ENCODE measurements at regions not wholly inside any gene's neighbourhood (a gene's known extent, or its start where the extent isn't known, plus 50 kb on each side); places are given as distances from the start of the nearest gene placed in this dataset.

GRCh38 chr11:110832539-110832938, 120.3 kb upstream of the ARHGAP20 start:
- H3K27ac ChIP-seq = no peak overlapping the region
- no peaks in the 10 kb centered on the region for H3K9me3 ChIP-seq (ENCODE audit: severe bottlenecking)
- no peak overlapping the region for H3K4me3 ChIP-seq (ENCODE audit: low read depth, low read length)
- no peak for TF ChIP-seq CTCF (IDR thresholded peaks at IDR 0.05; ENCODE audit: low read depth, low read length)
- no peak for DNase-seq
- no peaks in the 10 kb centered on the region for H3K36me3 ChIP-seq
- no peaks in the 10 kb centered on the region for H3K27me3 ChIP-seq (ENCODE audit: insufficient read depth, low read depth, severe bottlenecking)

GRCh38 chr11:110832080-110832479, 119.8 kb upstream of the ARHGAP20 start:
- no peak for DNase-seq
- H3K36me3 ChIP-seq = no peaks in the 10 kb centered on the region
- no peaks in the 10 kb centered on the region for H3K27me3 ChIP-seq (ENCODE audit: insufficient read depth, low read depth, severe bottlenecking)
- no peak overlapping the region for H3K27ac ChIP-seq
- TF ChIP-seq CTCF (IDR thresholded peaks at IDR 0.05; ENCODE audit: low read depth, low read length) = no peak
- H3K9me3 ChIP-seq (ENCODE audit: severe bottlenecking) = no peaks in the 10 kb centered on the region
- no peak overlapping the region for H3K4me3 ChIP-seq (ENCODE audit: low read depth, low read length)

GRCh38 chr11:110830747-110831146, 118.5 kb upstream of the ARHGAP20 start:
- no peak for DNase-seq
- H3K9me3 ChIP-seq (ENCODE audit: severe bottlenecking) = no peaks in the 10 kb centered on the region
- H3K27ac ChIP-seq = no peak overlapping the region
- H3K27me3 ChIP-seq (ENCODE audit: insufficient read depth, low read depth, severe bottlenecking) = no peaks in the 10 kb centered on the region
- H3K4me3 ChIP-seq (ENCODE audit: low read depth, low read length) = no peak overlapping the region
- TF ChIP-seq CTCF (IDR thresholded peaks at IDR 0.05; ENCODE audit: low read depth, low read length) = no peak
- H3K36me3 ChIP-seq = no peaks in the 10 kb centered on the region

GRCh38 chr11:110830344-110830743, 118.1 kb upstream of the ARHGAP20 start:
- Histone ChIP-seq H3K9me3 (ENCODE audit: severe bottlenecking) (no peaks in the 10 kb centered on the region), H3K27me3 (ENCODE audit: insufficient read depth, low read depth, severe bottlenecking) (no peaks in the 10 kb centered on the region), H3K27ac (no peak overlapping the region), H3K4me3 (ENCODE audit: low read depth, low read length) (no peak overlapping the region), H3K36me3 (no peaks in the 10 kb centered on the region)
- DNase-seq = no peak
- TF ChIP-seq CTCF (IDR thresholded peaks at IDR 0.05; ENCODE audit: low read depth, low read length) = no peak

GRCh38 chr11:110829873-110830272, 117.6 kb upstream of the ARHGAP20 start:
- Histone ChIP-seq H3K9me3 (ENCODE audit: severe bottlenecking) (no peaks in the 10 kb centered on the region), H3K36me3 (no peaks in the 10 kb centered on the region), H3K4me3 (ENCODE audit: low read depth, low read length) (no peak overlapping the region), H3K27ac (no peak overlapping the region), H3K27me3 (ENCODE audit: insufficient read depth, low read depth, severe bottlenecking) (no peaks in the 10 kb centered on the region)
- TF ChIP-seq CTCF (IDR thresholded peaks at IDR 0.05; ENCODE audit: low read depth, low read length) = no peak
- DNase-seq = no peak

GRCh38 chr11:110828086-110828485, 115.8 kb upstream of the ARHGAP20 start:
- no peak for TF ChIP-seq CTCF (IDR thresholded peaks at IDR 0.05; ENCODE audit: low read depth, low read length)
- H3K9me3 ChIP-seq (ENCODE audit: severe bottlenecking) = no peaks in the 10 kb centered on the region
- no peaks in the 10 kb centered on the region for H3K27me3 ChIP-seq (ENCODE audit: insufficient read depth, low read depth, severe bottlenecking)
- H3K4me3 ChIP-seq (ENCODE audit: low read depth, low read length) = no peak overlapping the region
- DNase-seq = no peak
- H3K27ac ChIP-seq = no peak overlapping the region
- H3K36me3 ChIP-seq = no peaks in the 10 kb centered on the region
